ENCODE measurements at regions not wholly inside any gene's neighbourhood (a gene's known extent, or its start where the extent isn't known, plus 50 kb on each side); places are given as distances from the start of the nearest gene placed in this dataset.

DNA sequence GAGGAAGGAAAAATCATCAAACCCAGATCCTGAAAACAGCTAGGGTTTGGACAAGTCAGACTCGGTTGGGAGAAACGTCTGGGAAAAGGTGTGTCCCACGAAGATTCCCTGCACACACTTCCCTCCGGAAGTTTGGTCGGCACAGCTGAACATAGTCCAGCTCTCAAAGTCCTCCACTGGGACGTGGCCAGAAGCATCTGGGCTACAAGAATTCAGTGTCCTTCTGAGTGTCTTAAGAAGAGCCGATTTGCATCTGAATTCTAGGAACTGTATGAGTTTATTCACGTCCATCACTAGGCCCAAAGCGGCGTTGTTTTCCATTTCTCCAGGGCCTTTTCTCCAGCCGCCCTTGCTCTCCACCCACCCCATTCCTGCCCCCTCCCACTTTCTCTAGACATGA lies 109.1 kb downstream of the C17orf67 start:
- TF ChIP-seq, protein P1, sequence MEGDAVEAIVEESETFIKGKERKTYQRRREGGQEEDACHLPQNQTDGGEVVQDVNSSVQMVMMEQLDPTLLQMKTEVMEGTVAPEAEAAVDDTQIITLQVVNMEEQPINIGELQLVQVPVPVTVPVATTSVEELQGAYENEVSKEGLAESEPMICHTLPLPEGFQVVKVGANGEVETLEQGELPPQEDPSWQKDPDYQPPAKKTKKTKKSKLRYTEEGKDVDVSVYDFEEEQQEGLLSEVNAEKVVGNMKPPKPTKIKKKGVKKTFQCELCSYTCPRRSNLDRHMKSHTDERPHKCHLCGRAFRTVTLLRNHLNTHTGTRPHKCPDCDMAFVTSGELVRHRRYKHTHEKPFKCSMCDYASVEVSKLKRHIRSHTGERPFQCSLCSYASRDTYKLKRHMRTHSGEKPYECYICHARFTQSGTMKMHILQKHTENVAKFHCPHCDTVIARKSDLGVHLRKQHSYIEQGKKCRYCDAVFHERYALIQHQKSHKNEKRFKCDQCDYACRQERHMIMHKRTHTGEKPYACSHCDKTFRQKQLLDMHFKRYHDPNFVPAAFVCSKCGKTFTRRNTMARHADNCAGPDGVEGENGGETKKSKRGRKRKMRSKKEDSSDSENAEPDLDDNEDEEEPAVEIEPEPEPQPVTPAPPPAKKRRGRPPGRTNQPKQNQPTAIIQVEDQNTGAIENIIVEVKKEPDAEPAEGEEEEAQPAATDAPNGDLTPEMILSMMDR (IDR thresholded peaks at IDR 0.05), result no peak
- TF ChIP-seq POLR2A (IDR thresholded peaks at IDR 0.05), result no peak

All from thyroid gland (tissue), 4 donors.